Esophagus squamous epithelium (tissue), 5 donors: ENCODE measurements at regions not wholly inside any gene's neighbourhood (a gene's known extent, or its start where the extent isn't known, plus 50 kb on each side); places are given as distances from the start of the nearest gene placed in this dataset.

ENCODE experiments used
- DNase-seq: peaks from one replicate; lab custom pipeline; 2025; lab: John Stamatoyannopoulos, UW
- H3K27ac ChIP-seq, 4 donors: fragments of 200-600 bp; sonication (generic); one replicate each; pipeline ENCODE4 v1.5.1; 2016 to 2019; ENCODE audit warnings: mild to moderate bottlenecking in 1 of 4
- H3K27me3 ChIP-seq, 4 donors: fragments of 200-600 bp; sonication (generic); 1 replicate in 3 of 4; 2 replicates in 1 of 4; pipeline versions ENCODE4 v1.5.1 to v1.6.0; 2017 to 2021; ENCODE audit warnings: antibody characterized with exemption in 1 of 4
- H3K36me3 ChIP-seq, 3 donors: fragments of 200-600 bp; sonication (generic); one replicate each; pipeline ENCODE4 v1.5.1; 2016 to 2019
- H3K4me1 ChIP-seq, 3 donors: fragments of 200-600 bp; sonication (generic); one replicate each; pipeline ENCODE4 v1.5.1; 2017 to 2019
- H3K4me3 ChIP-seq, 4 donors: fragments of 200-600 bp; sonication (generic); 1 replicate in 3 of 4; 2 replicates in 1 of 4; pipeline ENCODE4 v1.5.1; 2016 to 2019; ENCODE audit warnings: mild to moderate bottlenecking in 2 of 4, moderate library complexity in 1 of 4
- H3K9me3 ChIP-seq, 3 donors: fragments of 200-600 bp; sonication (generic); one replicate each; pipeline ENCODE4 v1.5.1; 2016 to 2019
- POLR2A ChIP-seq, 4 donors: fragments of 450-650 bp; IDR thresholded peaks; one replicate each; pipeline ENCODE4 v1.6.1; 2017; ENCODE audit warnings: antibody characterized with exemption in 4 of 4, mild to moderate bottlenecking in 4 of 4, moderate library complexity in 3 of 4
- WGBS, 2 donors: methylation state at CpG; one replicate each; pipeline ENCODE4 v1.1.5; 2018; 5-methylcytosine and 5-hydroxymethylcytosine counted together
- intact Hi-C: fragments of 100-400 bp; cut with DNase I; formaldehyde crosslinking; loops from one replicate; pipeline ENCODE4 v1.15.0; 2022
- TF ChIP-seq, protein P1 (sequence below), 6 experiments: fragments of 450-650 bp in 4 of 6; fragments of 200-600 bp in 2 of 6; sonication (generic) in 2 of 6; IDR thresholded peaks; one replicate each; pipeline ENCODE4 v1.5.1; 2016 to 2019; ENCODE audit warnings: antibody characterized with exemption in 6 of 6, mild to moderate bottlenecking in 4 of 6, moderate library complexity in 4 of 6
- donor health status: DM: yes; HTN: yes; CAD: no.

GRCh38 chr14:82410064-82410463 is 876.4 kb upstream of the SEL1L start:
- WGBS, 2 donors, result 60 to 63% methylated on average over 1 of the region's 1 CpG
- intact Hi-C loops, result no loop called here

GRCh38 chr14:82411298-82411697 is 877.6 kb upstream of the SEL1L start:
- Histone ChIP-seq H3K9me3 (no peaks in the 10 kb centered on the region), H3K27me3 (no peaks in the 10 kb centered on the region), H3K4me1 (no peaks in the 10 kb centered on the region), H3K36me3 (no peaks in the 10 kb centered on the region), H3K4me3 (no peak overlapping the region), H3K27ac (no peak overlapping the region)
- intact Hi-C loops, result no loop called here
- DNase-seq, result no peak
- no peak for TF ChIP-seq POLR2A (IDR thresholded peaks at IDR 0.05)
- TF ChIP-seq, protein P1, sequence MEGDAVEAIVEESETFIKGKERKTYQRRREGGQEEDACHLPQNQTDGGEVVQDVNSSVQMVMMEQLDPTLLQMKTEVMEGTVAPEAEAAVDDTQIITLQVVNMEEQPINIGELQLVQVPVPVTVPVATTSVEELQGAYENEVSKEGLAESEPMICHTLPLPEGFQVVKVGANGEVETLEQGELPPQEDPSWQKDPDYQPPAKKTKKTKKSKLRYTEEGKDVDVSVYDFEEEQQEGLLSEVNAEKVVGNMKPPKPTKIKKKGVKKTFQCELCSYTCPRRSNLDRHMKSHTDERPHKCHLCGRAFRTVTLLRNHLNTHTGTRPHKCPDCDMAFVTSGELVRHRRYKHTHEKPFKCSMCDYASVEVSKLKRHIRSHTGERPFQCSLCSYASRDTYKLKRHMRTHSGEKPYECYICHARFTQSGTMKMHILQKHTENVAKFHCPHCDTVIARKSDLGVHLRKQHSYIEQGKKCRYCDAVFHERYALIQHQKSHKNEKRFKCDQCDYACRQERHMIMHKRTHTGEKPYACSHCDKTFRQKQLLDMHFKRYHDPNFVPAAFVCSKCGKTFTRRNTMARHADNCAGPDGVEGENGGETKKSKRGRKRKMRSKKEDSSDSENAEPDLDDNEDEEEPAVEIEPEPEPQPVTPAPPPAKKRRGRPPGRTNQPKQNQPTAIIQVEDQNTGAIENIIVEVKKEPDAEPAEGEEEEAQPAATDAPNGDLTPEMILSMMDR (IDR thresholded peaks at IDR 0.05), result no peak

More at GRCh38 chr14:82410064-82410463, 876.4 kb upstream of the SEL1L start:
- no peak overlapping the region for H3K27ac ChIP-seq
- no peak for TF ChIP-seq POLR2A (IDR thresholded peaks at IDR 0.05)
- TF ChIP-seq, protein P1 (IDR thresholded peaks at IDR 0.05), result no peak
- H3K36me3 ChIP-seq, result no peaks in the 10 kb centered on the region
- H3K4me3 ChIP-seq, result no peak overlapping the region
- DNase-seq, result no peak
- H3K4me1 ChIP-seq, result no peaks in the 10 kb centered on the region
- H3K27me3 ChIP-seq, result no peaks in the 10 kb centered on the region
- no peaks in the 10 kb centered on the region for H3K9me3 ChIP-seq

GRCh38 chr14:82412545-82412944 is 878.9 kb upstream of the SEL1L start:
- 80 to 95% methylated on average over 1 of the region's 1 CpG for WGBS, 2 donors
- no peak for DNase-seq
- TF ChIP-seq POLR2A (IDR thresholded peaks at IDR 0.05), result no peak
- TF ChIP-seq, protein P1 (IDR thresholded peaks at IDR 0.05), result no peak
- Histone ChIP-seq H3K36me3 (no peaks in the 10 kb centered on the region), H3K4me3 (no peak overlapping the region), H3K4me1 (no peaks in the 10 kb centered on the region), H3K27me3 (no peaks in the 10 kb centered on the region), H3K9me3 (no peaks in the 10 kb centered on the region), H3K27ac (no peak overlapping the region)
- intact Hi-C loops, result no loop called here

DNA sequence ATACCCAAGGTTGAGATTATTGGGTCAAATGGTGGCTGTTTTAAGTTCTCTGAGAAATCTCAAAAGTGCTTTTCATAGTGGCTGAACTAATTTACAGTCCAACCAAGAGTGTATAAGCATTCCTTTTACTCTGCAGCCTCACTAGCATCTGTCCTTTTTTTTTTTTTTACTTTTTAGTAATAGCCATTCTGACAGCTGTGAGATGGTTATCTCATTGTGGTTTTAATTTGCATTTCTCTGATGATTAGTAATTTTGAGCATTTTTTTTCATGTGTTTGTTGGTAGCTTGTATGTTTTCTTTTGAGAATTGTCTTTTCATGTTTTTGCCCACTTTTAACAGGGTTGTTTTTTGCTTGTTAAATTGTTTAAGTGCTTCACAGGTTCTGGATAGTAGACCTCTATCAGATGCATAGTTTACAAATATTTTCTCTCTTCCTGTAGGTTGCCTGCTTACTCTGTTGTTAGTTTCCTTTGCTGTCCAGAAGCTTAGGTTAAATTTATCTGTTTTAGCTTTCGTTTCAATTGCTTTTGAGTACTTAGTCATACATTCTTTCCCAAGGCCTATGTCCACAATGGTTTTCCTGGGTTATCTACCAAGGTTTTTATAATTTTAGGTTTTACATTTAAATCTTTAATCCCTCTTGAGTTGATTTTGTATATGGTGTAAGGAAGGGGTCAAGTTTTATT is 881.3 kb upstream of the SEL1L start:
- Histone ChIP-seq H3K36me3 (no peaks in the 10 kb centered on the region), H3K9me3 (no peaks in the 10 kb centered on the region), H3K27me3 (no peaks in the 10 kb centered on the region), H3K4me3 (no peak overlapping the region), H3K4me1 (no peaks in the 10 kb centered on the region), H3K27ac (no peak overlapping the region)
- no peak for TF ChIP-seq POLR2A (IDR thresholded peaks at IDR 0.05)
- TF ChIP-seq, protein P1 (IDR thresholded peaks at IDR 0.05), result no peak
- DNase-seq, result no peak
- 43 to 44% methylated on average over 1 of the region's 1 CpG for WGBS, 2 donors
- intact Hi-C loops, result no loop called here

DNA sequence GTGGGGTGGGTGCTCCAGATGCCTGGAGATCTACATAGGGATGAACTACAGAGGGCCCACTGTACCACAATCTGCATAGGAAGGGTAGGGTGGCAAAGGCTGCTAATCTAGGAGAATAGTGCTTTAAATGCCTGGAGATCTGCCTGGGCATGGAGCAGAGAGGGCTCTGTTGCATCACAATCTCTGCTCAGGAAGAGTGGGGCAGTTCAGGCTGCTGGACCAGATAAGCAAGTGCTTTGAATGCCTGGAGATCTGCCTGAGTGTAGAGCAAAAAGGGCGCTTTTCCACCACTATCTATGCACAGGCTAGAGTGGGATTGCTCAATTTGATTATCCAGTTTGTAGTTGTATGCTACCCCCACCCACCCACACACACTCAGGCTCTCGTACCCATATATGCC is 886.3 kb upstream of the SEL1L start:
- 64 to 70% methylated on average over 2 of the region's 2 CpGs for WGBS, 2 donors
- TF ChIP-seq, protein P1 (IDR thresholded peaks at IDR 0.05), result no peak
- TF ChIP-seq POLR2A (IDR thresholded peaks at IDR 0.05), result no peak
- DNase-seq, result no peak
- Histone ChIP-seq H3K27me3 (no peaks in the 10 kb centered on the region), H3K27ac (no peak overlapping the region), H3K4me3 (no peak overlapping the region), H3K4me1 (no peaks in the 10 kb centered on the region), H3K9me3 (no peaks in the 10 kb centered on the region), H3K36me3 (no peaks in the 10 kb centered on the region)
- intact Hi-C loops, result no loop called here
